ENCODE measurements at regions not wholly inside any gene's neighbourhood (a gene's known extent, or its start where the extent isn't known, plus 50 kb on each side); places are given as distances from the start of the nearest gene placed in this dataset.

DNA sequence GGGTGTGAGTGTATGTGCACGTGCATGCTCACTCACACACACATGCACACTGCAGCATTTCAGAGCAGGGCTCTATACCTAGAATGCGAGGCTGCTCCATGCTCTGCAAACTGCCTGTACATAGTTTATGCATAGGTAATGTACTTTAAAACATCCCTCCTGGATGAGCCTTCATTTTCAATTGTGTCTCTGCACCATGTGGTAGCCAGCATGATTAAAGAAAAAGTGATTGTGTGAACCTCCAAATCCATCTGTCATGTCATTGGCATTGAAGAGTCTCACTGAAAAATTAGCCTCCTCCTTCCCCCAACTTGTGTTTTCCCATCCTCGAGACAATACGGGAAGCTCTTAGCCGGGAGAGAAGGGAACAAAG, 120.9 kb upstream of the SPATS2L start:
- TF ChIP-seq CTCF (IDR thresholded peaks at IDR 0.05) (no peak), EZH2 (IDR thresholded peaks at IDR 0.05; ENCODE audit: borderline replicate concordance, insufficient read depth, low read depth, low read length, poor library complexity, severe bottlenecking) (no peak)

All from B cell (primary cell).